GM12891 (cell line): ENCODE measurements at regions not wholly inside any gene's neighbourhood (a gene's known extent, or its start where the extent isn't known, plus 50 kb on each side); places are given as distances from the start of the nearest gene placed in this dataset.
"Not testable (repeated sequence)": the region's sequence is repeated elsewhere in the genome, so short reads cannot be mapped to it uniquely, and the experiment has no call there.

ENCODE experiments used
- DNase-seq: peaks from one replicate; pipeline ENCODE4 v3.0.0; 2011; ENCODE audit warnings: low spot score; ENCODE audit not compliant: insufficient read length
- FAIRE-seq: peaks from 2 replicates; lab custom pipeline; 2011; peaks lifted over from hg19 to GRCh38; lab: Jason Lieb, UNC
- PAX5 ChIP-seq: IDR thresholded peaks from 2 replicates; pipeline ENCODE4 v1.6.1; 2011; ENCODE audit warnings: low read length, moderate library complexity, mild to moderate bottlenecking; ENCODE audit not compliant: insufficient read depth, severe bottlenecking
- POLR2A ChIP-seq: IDR thresholded peaks from 2 replicates; pipeline ENCODE4 v1.6.1; 2011; ENCODE audit warnings: low read depth, low read length, control low read depth
- POLR2AphosphoS5 ChIP-seq: IDR thresholded peaks from 2 replicates; pipeline ENCODE4 v1.6.1; 2011; ENCODE audit warnings: low read depth, low read length, control low read depth
- POU2F2 ChIP-seq: IDR thresholded peaks from 2 replicates; pipeline ENCODE4 v1.6.1; 2011; ENCODE audit warnings: low read depth, mild to moderate bottlenecking, control low read depth, low read length, moderate library complexity
- SPI1 ChIP-seq: IDR thresholded peaks from 2 replicates; pipeline ENCODE4 v1.6.1; 2011; ENCODE audit warnings: low read depth, low read length, control low read depth
- TAF1 ChIP-seq: IDR thresholded peaks from 2 replicates; pipeline ENCODE4 v1.6.1; 2011; ENCODE audit warnings: low read depth, low read length, control low read depth

- DNase-seq = no peak
- TF ChIP-seq POU2F2 (no peak), POLR2A (no peak), SPI1 (no peak), PAX5 (no peak), TAF1 (no peak), POLR2AphosphoS5 (no peak)
- FAIRE-seq = no peak
Observed at GRCh38 chrX:27276751-27277150, 186.4 kb downstream of the PPP4R3C start.

GRCh38 chrX:27254656-27255055 lies 208.5 kb downstream of the PPP4R3C start:
- FAIRE-seq (no peak), DNase-seq (no peak)
- TF ChIP-seq POLR2A (no peak), TAF1 (no peak), POU2F2 (no peak), POLR2AphosphoS5 (no peak), PAX5 (no peak), SPI1 (no peak)

GRCh38 chrX:27251369-27251768 lies 211.8 kb downstream of the PPP4R3C start:
- DNase-seq (no peak), FAIRE-seq (no peak)
- TF ChIP-seq POLR2A (no peak), TAF1 (no peak), POLR2AphosphoS5 (no peak), SPI1 (no peak), PAX5 (no peak), POU2F2 (no peak)

- no peak for FAIRE-seq
Observed at GRCh38 chrX:27242581-27242980, 220.6 kb downstream of the PPP4R3C start.

DNA sequence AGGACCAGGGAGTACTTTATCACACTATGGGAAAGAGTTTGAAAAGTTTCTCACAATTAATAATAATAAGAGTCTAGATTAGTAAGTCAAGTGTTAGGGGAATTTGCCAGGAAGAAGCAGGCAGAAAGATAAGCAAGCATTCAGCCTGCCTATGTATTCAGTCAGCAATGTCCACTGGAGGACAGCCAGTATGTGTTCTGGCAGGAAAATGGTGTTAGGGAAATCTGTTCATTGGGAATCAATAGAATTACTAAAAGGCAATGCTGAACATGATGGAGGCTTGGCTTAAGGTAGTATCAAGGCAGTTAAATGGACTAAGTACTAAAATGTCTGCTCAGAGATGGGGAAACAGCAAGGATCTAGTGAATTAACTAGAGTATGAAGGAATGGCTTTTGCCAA lies 221.2 kb downstream of the PPP4R3C start:
- no peak for FAIRE-seq
- no peak for DNase-seq
- TF ChIP-seq POLR2A (no peak), PAX5 (no peak), POLR2AphosphoS5 (no peak), SPI1 (no peak), POU2F2 (no peak), TAF1 (no peak)

More at GRCh38 chrX:27242581-27242980, 220.6 kb downstream of the PPP4R3C start:
- TF ChIP-seq POU2F2 (no peak), POLR2A (no peak), SPI1 (no peak), PAX5 (no peak), POLR2AphosphoS5 (no peak), TAF1 (no peak)
- DNase-seq = no peak

- DNase-seq = not testable (repeated sequence)
Observed at GRCh38 chrX:27240042-27240441, 223.1 kb downstream of the PPP4R3C start.

GRCh38 chrX:27236681-27237080 lies 226.5 kb downstream of the PPP4R3C start:
- no peak for FAIRE-seq
- no peak for TF ChIP-seq PAX5
- DNase-seq = no peak

More at GRCh38 chrX:27240042-27240441, 223.1 kb downstream of the PPP4R3C start:
- FAIRE-seq = not testable (repeated sequence)

DNA sequence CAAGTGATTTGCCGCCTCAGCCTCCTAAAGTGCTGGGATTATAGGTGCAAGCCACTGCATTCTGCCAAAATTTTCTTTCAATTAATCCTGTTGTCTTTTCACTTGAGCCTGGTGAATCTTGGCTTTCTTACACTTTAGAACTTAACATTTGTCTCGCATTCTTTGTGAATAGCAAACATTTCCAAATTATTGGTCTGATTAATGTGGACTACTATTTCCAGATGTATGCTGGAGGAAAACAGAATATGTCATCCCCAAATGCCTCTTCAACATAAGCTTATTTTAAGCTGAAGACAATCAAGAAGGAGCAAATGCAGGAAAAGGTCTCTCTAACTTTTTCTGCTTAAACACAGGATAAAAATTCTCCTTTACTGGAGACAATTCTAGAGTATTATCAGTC lies 233.4 kb downstream of the PPP4R3C start:
- no peak for FAIRE-seq
- no peak for DNase-seq
- TF ChIP-seq TAF1 (no peak), POLR2AphosphoS5 (no peak), PAX5 (no peak), SPI1 (no peak), POU2F2 (no peak), POLR2A (no peak)

DNA sequence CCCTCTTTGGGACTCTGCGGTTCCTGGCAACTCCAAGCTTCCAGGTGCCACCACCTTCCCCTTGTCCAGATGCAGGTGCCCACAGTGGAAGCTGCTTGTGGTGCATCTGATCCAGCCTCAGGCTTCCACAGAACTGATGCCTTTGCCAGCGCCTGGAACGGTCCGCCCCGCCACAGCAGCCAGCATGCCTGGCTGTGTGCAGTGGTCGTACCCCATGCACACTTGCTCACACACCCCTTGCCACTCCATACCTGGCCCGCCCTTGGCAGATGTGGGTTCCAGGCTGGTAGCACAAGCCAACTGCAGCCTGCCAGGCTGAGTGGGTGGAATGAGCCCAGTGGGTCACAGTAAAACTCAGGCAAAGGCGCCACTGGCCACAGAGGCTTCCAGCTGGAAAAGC lies 240.5 kb downstream of the PPP4R3C start:
- no peak for FAIRE-seq
- TF ChIP-seq POU2F2 (no peak), SPI1 (no peak), TAF1 (no peak), PAX5 (no peak), POLR2AphosphoS5 (no peak), POLR2A (no peak)
- DNase-seq = no peak

DNA sequence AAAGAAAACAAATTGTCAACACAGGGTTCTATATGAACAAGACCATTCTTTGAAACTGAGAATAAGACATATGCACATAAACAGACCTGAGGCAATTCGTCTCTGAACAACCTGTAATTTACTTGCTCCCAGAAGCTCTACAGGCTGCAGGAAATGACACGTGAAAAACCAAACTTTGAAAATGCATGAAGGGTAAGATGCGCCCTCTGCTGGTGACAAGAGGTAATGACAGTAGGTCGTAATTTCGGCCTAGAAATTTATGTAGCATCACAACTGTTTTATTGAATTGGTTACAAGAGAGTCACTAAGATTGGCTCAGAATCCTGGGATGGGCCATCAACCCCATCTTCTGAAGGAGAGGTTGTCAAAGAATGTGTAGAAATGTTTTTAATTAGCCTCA lies 276.5 kb downstream of the PPP4R3C start:
- no peak for TF ChIP-seq PAX5
- TF ChIP-seq POU2F2 = no peak
- TF ChIP-seq POLR2AphosphoS5 = no peak
- TF ChIP-seq TAF1 = no peak
- TF ChIP-seq SPI1 = no peak
- no peak for TF ChIP-seq POLR2A
- FAIRE-seq (peak; percentile 87), DNase-seq (no peak)

GRCh38 chrX:27163236-27163635 lies 299.9 kb downstream of the PPP4R3C start:
- FAIRE-seq (no peak), DNase-seq (no peak)
- TF ChIP-seq SPI1 (no peak), POLR2AphosphoS5 (no peak), POLR2A (no peak), PAX5 (no peak), TAF1 (no peak), POU2F2 (no peak)
